Fibroblast of lung (primary cell): ENCODE measurements at regions not wholly inside any gene's neighbourhood (a gene's known extent, or its start where the extent isn't known, plus 50 kb on each side); places are given as distances from the start of the nearest gene placed in this dataset.

Experiments used
- CTCF ChIP-seq, 2 donors: IDR thresholded peaks in 1 of 2; conservative IDR thresholded peaks in 1 of 2; 1 replicate in 1 of 2; 2 replicates in 1 of 2; pipeline ENCODE4 v1.5.1; 2011 to 2012; ENCODE audit warnings: low read length in 2 of 2, control low read depth in 1 of 2, inconsistent platforms in 1 of 2, low read depth in 1 of 2, mild to moderate bottlenecking in 1 of 2
- EZH2 ChIP-seq: IDR thresholded peaks from 2 replicates; pipeline ENCODE4 v1.5.1; 2012; ENCODE audit warnings: low read length, control low read depth, mild to moderate bottlenecking; ENCODE audit errors: missing control alignments

GRCh38 chr18:61724532-61724931, 168.3 kb downstream of the RNF152 start:
- TF ChIP-seq CTCF (conservative IDR thresholded peaks at IDR 0.05 in 1 of 2, IDR thresholded peaks at IDR 0.05 in 1 of 2; ENCODE audit: low read depth in 1 of 2, low read length in 2 of 2) (no peak), EZH2 (no peak)
